Umbilical cord (tissue), 1 donor: ENCODE measurements at regions not wholly inside any gene's neighbourhood (a gene's known extent, or its start where the extent isn't known, plus 50 kb on each side); places are given as distances from the start of the nearest gene placed in this dataset.
A peak's percentile ranks its signal among the peaks of the same experiment; 100 is the strongest.

Source experiments
- DNase-seq: peaks from one replicate; pipeline ENCODE4 v3.0.0-alpha.2; 2015; ENCODE audit warnings: low spot score

DNA sequence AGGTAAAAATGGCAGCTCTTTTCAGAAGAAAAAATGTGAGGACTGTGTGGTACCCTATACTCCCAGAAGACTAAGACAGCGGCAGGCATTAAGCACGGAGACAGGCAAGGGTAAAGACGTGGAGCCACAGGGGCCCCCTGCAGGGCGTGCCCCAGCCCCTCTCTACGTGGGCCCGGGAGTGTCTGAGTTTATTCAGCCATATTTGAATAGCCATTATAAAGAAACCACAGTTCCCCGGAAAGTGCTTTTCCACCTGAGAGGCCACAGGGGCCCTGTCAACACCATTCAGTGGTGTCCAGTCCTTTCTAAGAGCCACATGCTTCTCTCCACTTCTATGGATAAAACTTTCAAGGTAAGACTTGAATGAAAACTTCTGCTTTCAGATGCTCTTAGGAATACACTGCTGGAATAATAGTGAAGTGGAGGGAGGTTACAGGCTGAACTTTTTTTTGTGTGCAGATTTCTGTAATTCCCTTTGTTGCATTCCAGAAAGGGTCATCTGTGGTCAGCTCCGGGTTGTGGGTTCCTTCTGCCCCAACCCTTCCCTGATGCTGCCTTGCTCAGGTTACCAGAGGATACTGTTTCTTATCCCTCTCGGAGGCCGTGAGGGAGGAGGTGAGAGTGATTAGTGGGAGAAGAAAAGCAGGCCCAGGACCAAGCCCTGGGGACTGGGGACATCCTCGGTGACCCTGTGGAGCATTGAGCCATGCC is 58.4 kb downstream of the SLC25A47 start:
- DNase-seq, result no peak

DNA sequence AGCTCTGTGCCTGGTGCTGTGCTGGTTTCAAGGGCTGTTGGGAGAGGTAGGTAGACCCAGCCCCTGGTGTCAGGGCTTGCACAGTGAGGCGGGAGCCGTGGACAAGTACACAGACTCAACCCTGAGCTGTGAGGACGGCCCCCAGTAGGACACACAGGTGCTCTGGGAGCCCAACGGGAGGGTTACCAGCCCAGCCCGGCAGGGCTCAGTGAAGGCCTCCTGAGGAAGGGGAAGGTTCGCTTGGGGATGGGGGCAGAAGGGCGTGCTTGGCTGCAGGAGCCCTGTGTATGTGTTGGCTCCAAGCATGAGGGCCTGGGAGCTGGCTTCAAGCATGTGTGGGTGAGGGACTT is 58.9 kb downstream of the SLC25A47 start:
- no peak for DNase-seq

DNA sequence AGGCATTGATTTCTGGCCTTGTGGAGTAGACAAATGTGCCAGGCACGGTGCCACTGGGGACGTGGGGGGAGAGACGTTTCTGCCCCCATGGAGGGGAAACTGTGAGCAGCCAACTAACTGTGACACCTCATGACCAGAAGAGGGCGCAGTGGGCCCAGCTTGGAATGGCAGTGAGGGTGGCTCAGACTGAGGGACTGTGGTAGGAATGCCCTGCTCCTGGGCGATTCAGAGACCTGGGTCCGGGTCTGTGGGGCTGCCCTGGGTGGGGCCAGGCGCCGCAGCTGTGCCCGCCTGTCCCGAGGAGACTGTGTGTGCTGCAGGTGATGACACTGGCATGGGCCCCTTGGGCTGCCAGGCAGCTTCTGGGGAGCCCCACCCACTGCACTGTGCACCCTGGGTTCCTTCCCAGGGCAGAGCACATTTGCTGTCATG is 60.6 kb downstream of the SLC25A47 start:
- DNase-seq, result peak; percentile 51

DNA sequence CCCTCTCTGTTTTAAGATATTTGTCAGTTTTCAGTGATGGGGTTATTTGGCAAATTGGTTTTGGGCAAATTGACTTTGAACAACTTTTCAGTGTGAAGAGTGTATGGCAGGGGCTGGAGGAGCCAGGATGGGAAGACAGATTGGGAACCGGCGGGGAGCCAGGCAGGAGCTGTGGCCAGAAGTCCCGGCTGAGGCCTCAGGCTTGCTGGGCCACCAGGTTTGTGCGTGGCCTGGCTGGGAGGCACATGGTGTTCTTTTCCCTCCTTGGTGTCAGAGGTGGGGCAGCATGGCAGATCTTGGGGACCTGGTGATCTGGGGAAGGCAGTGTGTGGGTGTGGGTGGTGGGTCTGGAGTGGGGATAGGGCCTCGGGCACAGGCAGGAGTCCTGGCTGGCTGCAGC is 61.1 kb downstream of the SLC25A47 start:
- no peak for DNase-seq

DNA sequence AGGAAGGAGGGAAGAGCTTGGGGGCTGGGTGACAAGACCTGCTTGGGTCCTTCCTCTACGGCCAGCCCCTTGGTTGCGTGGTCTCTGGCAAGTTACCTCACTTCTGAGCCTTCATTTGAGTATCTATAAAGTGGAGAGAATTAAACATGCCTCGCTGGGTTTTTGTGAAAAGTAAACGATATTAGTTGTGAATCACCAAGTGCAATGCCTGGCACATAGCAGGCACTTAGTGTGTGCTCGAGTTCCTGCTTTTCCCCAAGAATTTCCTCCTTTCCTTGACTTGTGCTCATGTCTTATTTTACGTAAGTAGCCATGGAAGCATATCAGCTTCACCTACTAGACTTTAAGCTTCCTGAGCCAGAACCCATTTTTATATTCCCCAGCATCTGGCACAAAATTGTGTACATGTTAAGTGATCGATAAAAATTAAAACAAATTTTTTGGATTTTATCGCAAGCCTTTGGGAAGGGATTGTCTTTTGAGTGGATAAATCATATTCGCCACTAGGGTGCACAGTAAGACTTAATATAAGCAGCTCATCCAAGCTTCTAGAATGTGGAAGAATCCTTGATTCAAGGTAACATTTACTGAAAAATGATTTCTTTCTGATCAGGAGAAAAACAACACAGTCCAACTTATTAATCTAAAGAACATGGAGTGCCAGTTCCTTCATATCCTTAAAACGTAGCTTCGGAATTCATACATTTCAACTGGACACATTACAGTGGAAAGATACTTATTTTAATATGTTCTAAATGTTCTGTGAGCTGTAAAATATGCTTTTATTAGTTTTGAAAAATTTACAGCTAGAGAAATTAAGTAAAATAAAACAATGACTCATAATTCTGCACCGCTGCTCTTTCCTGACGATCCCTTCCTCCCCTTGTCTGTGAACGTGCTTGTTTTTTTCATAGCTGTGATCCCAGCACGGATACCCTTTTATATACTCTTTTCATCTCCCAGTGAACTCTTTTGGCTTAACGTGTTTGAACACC is 62.0 kb downstream of the SLC25A47 start:
- peak; percentile 80 for DNase-seq

DNA sequence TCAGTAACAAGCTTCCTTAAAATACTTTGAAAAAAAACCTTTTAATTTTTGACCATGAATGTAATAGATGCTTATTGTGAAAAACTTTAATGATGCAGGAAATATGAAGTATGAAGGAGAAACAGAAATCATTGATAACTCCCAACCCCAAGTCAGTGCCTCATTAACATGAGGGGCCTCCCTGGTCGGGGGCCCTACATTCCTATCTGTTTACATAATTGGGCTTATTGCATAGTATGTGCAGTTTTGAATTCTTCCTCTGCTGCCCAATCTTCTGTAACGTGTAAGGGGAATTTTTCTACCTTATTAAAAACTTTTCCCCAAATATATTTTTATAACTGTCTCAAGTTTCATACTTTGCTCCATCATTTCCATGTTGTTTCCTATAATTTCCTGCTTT is 63.0 kb downstream of the SLC25A47 start:
- DNase-seq, result peak; percentile 76

DNA sequence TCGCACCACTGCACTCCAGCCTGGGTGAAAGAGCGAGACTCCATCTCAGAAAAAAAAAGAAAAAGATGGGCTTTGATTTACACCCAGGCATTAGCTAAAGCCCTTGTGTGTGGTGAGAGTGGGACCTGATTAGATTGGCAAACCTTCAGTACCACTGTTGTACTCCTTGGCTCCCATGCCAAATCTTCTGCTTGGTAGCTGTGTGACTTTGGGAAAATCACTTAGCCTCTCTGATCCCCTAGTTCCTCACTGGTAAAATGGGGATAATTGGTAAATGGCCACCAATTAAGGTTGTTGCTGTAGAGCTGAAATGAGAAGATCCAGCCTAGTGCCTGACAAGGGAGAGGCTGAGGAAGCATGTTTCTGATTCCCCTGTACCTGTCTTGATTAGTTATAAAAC is 63.7 kb downstream of the SLC25A47 start:
- no peak for DNase-seq

DNA sequence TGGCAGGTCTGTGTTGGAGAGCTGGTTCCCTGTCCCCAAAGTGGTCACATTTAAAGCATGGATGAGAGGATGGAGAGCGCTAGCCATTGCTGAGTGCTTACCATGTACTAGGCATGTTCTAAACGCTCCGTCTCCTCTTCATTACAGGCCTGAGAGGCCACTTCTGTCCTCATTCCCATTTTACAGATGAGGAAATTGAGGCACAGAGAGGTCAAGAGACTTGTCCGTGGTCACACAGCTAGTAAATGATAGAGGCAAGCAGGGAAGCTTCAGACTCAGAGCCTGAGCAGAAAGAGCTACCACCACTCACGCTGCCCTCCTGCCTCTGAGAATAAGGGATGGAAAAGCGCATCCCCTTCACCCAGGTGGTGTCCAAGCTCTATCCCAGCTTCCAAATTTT is 64.3 kb downstream of the SLC25A47 start:
- no peak for DNase-seq

DNA sequence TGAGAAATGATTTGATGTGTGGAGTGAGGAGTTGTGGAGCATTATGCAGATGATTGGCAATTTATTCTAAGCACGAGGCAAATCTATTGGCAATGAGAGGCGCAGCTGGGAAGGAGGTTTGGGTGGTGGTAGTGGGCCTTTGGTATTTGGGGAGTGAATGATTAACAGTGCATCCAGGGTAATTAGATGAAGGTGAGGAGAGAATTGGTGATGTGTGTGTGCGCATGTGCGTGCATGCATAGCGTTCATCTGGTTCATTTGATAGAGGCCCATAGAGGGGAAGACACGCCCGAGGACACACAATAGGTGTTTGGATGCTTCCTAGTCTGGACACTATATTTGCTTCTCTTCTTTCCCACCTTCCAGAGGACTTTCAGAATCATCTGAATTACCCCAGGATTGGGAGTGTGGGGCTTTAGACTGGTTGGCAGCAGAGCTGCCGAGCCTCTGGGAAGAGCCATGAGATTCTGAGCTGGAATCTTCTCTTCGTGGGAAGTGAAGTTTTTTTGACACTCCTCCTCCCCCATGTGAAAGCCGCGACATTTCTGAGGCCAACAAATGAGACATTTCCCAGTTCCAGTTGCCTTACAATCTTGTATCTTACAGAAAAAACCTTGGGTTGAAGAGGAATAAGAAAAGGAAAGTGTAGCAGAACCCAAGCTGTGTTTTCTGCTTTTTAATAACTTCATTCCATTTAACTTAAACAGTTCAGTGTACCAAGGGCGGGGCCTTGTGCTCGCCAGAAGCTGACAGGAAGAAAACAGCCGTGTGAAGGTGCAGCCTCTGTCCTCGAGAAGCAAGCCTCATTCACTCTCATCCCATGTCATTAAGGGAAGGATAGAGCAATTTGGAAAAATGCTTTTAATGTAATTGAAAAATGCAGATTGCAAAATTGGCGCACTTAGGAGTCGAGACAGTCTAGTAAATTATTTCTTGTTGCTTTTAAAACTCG is 65.2 kb downstream of the SLC25A47 start:
- DNase-seq, result peak; percentile 53

DNA sequence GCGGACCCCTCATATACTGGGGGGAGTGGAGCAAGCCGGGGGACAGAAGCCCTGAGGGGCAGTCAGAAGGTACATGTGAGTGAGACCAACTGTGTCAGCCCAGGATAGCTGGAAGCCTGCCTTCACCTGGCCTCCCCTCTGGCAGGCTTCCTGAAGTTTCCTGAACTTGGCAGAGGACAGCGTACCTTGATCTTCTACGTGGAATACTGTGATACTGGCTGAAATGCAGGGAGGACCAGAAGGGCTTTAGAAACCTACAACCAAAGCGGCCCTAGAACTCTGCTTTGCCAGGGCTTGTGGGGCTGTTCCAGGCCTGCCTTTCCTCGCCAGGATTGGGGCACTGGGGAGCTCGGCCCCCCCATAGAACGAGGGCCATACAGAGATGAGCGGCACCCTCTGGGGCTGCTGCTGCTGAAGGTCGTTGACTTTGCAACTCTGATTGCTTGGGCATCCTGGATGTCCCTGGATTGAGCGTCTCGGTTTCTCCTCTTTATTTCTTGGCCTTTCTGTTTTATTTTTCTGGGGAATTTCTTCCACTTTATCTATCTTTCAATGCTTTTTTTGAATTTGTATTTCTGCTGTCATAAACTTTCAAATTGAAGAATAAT is 66.5 kb downstream of the SLC25A47 start:
- no peak for DNase-seq

DNA sequence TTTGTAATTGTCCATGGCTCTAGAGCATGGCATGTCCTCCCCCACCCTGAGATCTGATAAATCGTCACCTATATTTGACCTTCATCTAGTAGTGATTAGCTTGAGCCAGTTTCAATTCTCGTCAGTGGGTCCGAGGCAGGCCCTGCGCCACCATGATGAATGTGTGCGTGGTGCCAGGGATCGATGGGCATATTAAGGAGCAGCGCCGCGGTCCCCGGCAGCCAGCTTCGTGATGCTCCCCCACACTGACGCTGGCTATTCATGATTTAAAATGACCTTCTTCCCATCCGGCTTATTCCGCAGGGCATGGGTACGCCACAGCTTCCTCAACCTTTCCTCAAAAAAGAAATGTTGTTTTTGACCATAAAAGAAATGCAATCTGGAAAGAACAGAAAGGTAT is 68.0 kb downstream of the SLC25A47 start:
- no peak for DNase-seq

DNA sequence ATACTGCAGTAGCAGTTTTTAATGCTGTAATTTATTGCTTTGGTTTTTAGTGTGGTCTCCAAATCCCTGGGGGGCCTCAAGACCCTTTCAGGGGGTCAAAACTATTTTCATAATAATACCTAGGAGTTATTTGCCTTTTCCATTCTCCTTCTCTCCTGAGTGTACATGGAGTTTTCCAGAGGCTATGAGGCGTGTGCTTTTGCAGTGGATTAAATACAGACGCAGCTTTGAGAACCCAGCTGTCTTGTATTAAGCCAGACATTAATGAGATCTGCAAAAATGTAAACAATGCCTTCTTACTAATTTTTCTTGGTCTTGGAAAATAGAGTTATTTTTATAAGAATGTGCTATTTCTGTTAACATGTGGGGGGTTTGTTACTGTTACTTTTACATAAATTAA is 68.6 kb downstream of the SLC25A47 start:
- DNase-seq, result peak; percentile 73

DNA sequence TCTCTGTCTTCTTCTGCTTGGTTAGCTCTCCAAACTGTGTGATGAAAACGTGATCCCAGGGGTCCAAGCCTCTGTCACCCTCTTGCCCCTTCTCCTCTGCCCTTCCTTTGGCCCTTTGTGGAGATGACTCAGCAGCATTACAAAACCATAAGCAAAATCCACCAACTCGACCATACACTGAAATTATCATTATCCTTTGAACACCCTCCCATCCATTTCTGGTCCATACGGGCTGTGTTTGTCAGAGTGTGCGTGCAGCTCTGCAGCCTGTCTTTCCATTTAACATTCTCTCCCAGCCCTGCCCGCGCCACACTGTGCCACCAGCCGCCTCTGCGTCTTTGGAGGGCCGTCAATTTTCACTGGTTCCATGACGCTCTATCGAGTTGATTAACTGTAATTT is 69.2 kb downstream of the SLC25A47 start:
- peak; percentile 47 for DNase-seq

DNA sequence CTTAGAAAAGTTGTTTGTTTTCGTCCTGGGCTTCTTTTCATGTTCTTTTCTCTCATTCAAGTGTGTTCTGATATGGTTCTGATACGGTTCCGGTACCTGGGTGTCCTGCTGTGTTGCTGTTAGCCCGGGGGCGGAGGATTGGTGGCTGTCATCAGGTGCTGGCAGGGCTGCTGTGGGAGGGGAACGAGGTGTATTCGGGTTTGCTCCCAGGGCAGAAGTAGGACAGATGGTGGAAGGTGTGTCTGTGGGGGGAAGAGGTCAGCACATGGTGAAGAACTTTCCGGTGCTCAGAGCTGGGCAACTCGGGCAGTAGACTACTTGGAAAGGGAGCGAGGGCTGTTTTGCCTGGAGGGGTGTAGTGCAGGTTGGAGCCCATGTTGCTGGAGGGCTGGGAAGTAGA is 70.2 kb downstream of the SLC25A47 start:
- no peak for DNase-seq

DNA sequence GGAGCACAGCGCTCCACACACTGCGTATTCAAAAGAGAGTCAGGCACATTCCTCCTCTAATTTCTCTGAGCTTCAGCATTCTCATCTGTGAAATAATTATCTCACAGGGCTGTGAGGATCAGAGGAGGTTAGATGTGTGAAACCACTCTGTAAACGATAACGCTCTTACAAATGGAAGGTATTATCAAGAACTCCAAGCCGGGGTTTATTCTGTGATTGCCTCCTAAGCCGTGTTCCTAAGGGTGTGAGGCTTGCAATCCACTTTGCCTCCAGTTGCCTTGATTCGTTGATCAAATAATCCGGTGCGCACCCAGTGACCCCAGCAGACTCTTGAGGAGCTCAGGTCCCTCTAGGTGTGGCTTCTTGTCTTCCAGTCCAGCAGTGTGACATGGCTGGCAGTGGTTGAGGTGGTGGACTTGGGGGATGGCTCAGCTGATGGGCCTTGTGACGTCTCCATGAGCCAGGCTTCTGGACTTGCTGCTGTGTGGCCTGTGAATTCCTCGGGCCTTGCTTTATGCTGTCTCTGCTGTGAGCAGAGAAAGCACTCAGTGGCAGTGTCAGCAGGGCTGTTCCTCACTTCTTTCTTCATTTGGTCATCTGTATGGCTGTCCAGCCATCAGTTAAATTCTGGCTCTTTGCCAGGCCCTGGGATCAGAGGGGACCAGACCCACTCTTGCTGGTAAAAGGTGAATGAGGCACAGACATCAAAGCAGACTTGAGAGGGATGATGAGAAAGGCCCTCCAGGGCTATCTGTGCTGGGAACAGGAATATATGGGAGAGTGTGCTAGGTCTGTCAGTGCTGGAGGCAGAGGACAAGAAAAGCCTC is 71.0 kb downstream of the SLC25A47 start:
- no peak for DNase-seq

DNA sequence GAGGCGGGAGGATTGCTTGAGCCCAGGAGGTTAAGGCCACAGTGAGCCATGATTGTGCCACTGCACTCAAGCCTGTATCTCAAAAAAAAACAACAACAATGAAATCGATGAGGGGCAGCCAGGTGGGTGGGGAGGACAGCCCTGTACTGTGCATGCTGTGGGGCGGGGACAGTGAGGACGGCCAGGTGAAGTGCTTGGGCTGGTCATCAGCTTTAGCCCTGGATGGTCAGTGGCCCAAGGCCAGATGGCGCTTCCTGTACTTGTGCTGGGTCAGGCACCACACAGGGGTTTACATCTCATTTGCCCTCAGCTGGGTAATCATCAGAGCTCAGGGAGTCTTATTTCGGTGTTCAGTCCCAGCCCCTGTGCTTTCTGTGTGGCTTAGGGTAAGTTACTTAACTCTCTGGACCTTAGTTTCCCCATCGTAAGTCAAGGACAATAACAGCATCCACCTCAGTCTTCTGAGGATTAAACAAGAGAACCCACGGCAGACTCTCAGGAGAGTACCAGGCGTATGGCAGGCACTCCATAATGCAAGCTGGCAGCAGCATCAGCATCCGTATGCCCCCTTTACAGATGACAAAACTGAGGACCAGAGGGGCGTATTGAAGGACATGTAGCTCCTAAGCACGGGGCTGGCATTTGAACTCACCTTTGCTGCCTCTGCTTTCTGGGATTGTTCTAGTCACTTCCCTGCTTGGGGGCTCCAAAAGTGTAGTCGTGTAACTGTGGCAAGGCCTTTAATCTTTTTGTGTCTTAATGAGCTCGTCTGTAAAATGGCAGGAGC is 71.9 kb downstream of the SLC25A47 start:
- no peak for DNase-seq

DNA sequence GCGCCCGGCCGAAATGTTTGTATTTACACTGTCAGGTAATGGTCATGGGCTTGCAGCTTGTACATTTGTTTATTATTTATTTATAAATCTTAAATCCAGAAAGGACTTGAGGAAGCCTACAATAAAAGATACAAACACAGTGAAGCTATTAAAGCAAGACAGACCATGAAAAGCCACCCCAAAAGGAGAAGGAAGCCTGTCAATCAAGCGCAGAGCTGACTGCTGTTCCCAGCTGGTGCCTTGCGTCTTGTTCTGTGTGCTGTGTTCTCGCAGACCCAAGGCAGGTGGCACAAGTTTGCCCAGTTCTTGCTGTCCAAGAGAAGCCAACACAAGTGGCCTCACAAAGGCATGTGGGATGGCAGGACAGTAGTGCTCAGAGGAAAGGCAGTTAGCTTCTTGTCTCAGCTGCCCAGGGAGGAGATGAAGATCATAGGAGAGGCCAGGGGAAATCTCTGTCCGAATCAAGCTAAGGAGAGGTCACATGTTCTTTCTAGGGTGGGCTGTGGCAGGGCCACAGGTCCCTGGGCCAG is 73.2 kb downstream of the SLC25A47 start:
- no peak for DNase-seq

DNA sequence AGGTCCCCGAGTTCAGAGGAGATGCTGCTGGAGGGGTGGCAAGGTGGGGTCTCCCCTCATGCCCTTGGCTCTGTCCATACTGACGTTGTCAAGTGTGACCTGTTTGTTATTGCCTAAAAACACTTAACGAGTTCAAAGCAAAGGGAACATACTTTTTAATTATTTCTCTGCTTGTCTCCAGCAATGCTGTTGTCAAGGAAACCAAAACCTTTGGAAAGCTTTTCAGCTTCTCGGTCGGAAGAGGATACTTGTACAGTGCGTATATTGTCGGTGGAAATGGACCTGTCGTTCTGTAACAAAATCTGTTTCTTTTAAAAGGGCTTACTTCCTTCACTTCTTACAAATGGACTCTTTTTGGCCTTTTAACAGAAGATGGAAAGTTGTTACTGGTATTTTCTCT is 73.9 kb downstream of the SLC25A47 start:
- DNase-seq, result no peak

DNA sequence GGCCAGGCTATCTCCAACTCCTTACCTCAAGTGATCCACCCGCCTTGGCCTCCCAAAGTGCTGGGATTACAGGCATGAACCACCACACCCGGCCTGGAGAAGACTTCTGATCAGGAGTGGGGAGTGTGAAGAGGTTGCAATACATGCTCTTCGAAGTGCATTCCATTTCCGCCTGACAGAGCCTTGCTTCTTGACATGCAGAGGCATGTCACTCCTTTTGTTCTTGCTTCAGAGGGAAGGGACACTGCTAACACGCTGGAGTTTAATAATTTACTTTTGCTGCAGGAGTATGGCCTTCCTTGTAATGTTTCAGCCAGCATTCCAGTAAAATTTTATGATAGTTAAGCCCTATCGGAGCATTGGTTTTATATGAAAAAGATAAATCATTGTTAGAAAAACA is 74.9 kb downstream of the SLC25A47 start:
- DNase-seq, result no peak
